Fibroblast of villous mesenchyme (primary cell): ENCODE measurements at regions not wholly inside any gene's neighbourhood (a gene's known extent, or its start where the extent isn't known, plus 50 kb on each side); places are given as distances from the start of the nearest gene placed in this dataset.
A peak's percentile ranks its signal among the peaks of the same experiment; 100 is the strongest.

Experiments
- DNase-seq: peaks from one replicate; pipeline ENCODE4 v3.0.0-alpha.2; 2010; ENCODE audit warnings: low read depth
- H3K4me3 ChIP-seq: 2 replicates; pipeline ENCODE4 v1.5.1; 2011; ENCODE audit warnings: low read depth, mild to moderate bottlenecking, low read length
- CTCF ChIP-seq: IDR thresholded peaks from 2 replicates; pipeline ENCODE4 v1.5.1; 2012; ENCODE audit warnings: low read depth, mild to moderate bottlenecking, low read length; ENCODE audit not compliant: insufficient read depth

DNA sequence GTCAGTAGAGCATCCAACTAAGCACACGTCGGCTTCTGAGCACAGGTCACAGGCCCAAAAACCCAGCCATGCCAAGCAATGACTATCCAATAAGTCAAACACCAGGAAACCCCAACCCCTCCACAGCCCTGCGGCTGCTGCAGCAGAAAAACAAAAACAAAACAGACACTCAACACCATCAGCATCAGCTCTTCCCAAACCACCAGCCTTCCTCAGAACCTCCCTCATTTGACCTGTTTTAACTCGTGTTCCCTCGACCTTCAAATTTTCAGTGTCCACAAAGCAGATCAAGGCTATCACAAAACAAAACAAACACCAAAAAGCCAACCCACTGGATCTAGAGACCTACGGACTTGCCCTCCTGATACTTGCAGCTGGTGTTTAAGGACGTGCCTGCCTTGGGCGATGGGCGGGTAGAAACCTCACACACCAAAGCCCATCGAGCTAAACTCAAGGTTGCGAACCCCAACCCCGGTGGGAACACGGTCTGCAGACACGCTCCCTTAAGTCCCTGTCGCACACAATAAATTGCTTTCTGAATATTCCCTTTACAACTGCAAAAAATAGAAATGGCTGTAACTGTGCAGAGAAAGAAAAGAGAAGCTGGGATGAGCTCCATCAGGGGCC lies 247.1 kb upstream of the ANKRD55 start:
- peak; percentile 58 for DNase-seq
- TF ChIP-seq CTCF, result no peak
- H3K4me3 ChIP-seq, result peak overlapping the region; percentile 59

DNA sequence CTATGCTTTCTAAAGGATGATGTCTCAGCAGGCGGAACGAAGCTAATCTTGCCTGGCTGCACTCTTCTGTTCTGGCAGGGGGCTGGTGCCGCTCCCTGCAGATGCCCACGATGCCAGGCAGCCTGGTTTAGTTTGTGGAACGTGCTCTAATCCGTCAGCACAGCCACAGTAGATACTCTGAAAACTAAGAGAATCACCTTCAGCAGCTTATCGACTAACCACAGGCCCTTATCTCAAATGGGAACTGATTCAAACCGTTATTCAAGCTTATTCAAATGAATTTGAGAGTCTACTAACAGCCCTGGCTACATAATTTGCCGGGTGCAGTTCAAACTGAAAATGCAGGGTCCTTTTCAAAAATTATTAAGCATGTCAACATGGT lies 246.6 kb upstream of the ANKRD55 start:
- no peak overlapping the region for H3K4me3 ChIP-seq
- TF ChIP-seq CTCF, result no peak
- DNase-seq, result no peak

DNA sequence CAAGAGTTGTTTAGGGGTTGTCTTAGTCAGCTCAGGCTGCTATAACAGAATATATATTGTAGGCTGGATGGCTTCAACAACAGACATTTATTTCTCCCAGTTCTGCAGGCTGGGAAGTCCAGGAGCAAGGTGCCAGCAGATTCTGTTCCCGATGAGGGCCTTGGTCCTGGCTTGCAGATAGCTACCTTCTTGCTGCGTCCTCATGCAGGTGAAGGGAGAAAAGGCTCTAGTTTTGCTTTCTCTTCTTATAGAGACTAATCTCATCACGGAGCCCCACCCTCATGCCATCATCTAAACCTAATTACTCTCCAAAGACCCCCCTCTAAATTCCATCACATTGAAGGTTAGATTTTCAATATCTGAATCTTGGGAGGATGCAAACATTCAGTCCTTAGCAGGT lies 246.0 kb upstream of the ANKRD55 start:
- TF ChIP-seq CTCF, result no peak
- no peak overlapping the region for H3K4me3 ChIP-seq

GRCh38 chr5:56478062-56478461 lies 244.9 kb upstream of the ANKRD55 start:
- no peak overlapping the region for H3K4me3 ChIP-seq
- no peak for TF ChIP-seq CTCF
- DNase-seq, result no peak

More for the DNA sequence above, 246.0 kb upstream of the ANKRD55 start:
- no peak for DNase-seq

GRCh38 chr5:56476487-56476856 lies 243.3 kb upstream of the ANKRD55 start:
- TF ChIP-seq CTCF, result no peak
- DNase-seq, result no peak
- no peak overlapping the region for H3K4me3 ChIP-seq

GRCh38 chr5:56475689-56476486 lies 242.8 kb upstream of the ANKRD55 start:
- no peak overlapping the region for H3K4me3 ChIP-seq
- TF ChIP-seq CTCF, result no peak
- DNase-seq, result no peak
